Activated naive CD4-positive, alpha-beta T cell treated with anti-CD3 and anti-CD28 coated beads for 36 hours (primary cell): ENCODE measurements at regions not wholly inside any gene's neighbourhood (a gene's known extent, or its start where the extent isn't known, plus 50 kb on each side); places are given as distances from the start of the nearest gene placed in this dataset.

ENCODE experiments used
- CTCF ChIA-PET: fragments of 350-600 bp; sonication (Branson Sonifier 250); formaldehyde crosslinking; loops from one replicate; lab custom pipeline; 2021; ENCODE audit warnings: antibody characterized with exemption; lab: Charles Lee
- DNase-seq: peaks from one replicate; pipeline ENCODE4 v3.0.0-alpha.2; 2020
- H3K27ac Mint-ChIP-seq: one replicate; pipeline ENCODE4 v1.8.0; 2021; ENCODE audit warnings: mild to moderate bottlenecking, mixed read lengths
- H3K27me3 Mint-ChIP-seq: one replicate; pipeline ENCODE4 v1.8.0; 2021; ENCODE audit warnings: low read depth, mixed read lengths
- H3K36me3 Mint-ChIP-seq: one replicate; pipeline ENCODE4 v1.8.0; 2021; ENCODE audit warnings: low read depth, mixed read lengths
- H3K4me1 Mint-ChIP-seq: one replicate; pipeline ENCODE4 v1.8.0; 2021; ENCODE audit warnings: low read depth, mixed read lengths
- H3K4me3 Mint-ChIP-seq: one replicate; pipeline ENCODE4 v1.8.0; 2021; ENCODE audit warnings: mild to moderate bottlenecking, moderate library complexity, mixed read lengths
- H3K9me3 Mint-ChIP-seq: one replicate; pipeline ENCODE4 v1.8.0; 2021; ENCODE audit warnings: mixed read lengths
- intact Hi-C: fragments of 100-400 bp; cut with micrococcal nuclease; formaldehyde crosslinking; loops from one replicate; pipeline ENCODE4 v1.15.1; 2023

DNA sequence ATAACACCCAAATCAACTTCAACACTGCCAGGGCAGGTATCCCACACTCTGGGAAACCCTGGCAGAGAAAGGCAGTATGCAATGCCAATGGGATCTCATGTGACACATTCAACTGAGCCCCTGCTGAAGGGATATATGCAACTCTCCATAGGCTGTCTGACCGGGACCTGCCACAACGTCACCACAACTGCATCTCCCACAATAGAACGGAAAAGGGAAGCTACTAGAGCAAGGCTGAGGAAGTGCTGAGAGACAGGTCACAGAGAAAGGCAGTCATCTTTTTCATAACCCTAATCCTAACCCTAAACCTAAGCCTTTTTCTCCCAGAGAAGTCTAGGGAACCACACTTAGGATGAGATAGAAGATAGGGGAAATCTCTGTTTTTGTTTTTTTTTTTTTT, 345.9 kb upstream of the CD180 start:
- Mint-ChIP-seq H3K9me3 (no peaks in the 10 kb centered on the region), H3K4me3 (no peak overlapping the region), H3K36me3 (no peaks in the 10 kb centered on the region), H3K27ac (no peak overlapping the region), H3K4me1 (peaks cover 3% of the 10 kb centered on the region), H3K27me3 (no peaks in the 10 kb centered on the region)
- CTCF ChIA-PET, result interaction anchor here (0.6 kb wide), 1 partner anchor 297 kb away, joined by 3 read pairs; no protein-coding TSS in a partner anchor
- intact Hi-C loops, result no loop called here
- no peak for DNase-seq

DNA sequence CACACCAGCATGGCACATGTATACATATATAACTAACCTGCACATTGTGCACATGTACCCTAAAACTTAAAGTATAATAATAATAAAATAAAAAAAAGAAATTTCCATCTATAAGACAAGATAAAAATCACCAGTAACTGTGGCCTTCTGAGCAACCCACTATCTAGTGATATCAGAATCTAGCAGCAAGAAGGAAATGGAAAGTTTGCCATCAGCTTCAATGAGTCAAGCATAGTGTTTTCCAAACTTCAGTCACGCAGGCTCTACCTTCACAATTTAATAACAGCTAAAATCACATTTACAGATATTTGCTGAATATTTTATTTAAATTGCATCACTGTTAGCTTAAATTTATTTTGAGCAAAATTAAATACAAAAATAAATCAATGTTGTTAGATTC, 345.3 kb upstream of the CD180 start:
- no peaks in the 10 kb centered on the region for H3K27me3 Mint-ChIP-seq
- no peak overlapping the region for H3K4me3 Mint-ChIP-seq
- intact Hi-C loops, result no loop called here
- DNase-seq, result no peak
- H3K9me3 Mint-ChIP-seq, result no peaks in the 10 kb centered on the region
- H3K36me3 Mint-ChIP-seq, result no peaks in the 10 kb centered on the region
- CTCF ChIA-PET, result interaction anchor here (0.6 kb wide), 1 partner anchor 297 kb away, joined by 3 read pairs; no protein-coding TSS in a partner anchor
- H3K27ac Mint-ChIP-seq, result no peak overlapping the region
- peaks cover 2% of the 10 kb centered on the region for H3K4me1 Mint-ChIP-seq

DNA sequence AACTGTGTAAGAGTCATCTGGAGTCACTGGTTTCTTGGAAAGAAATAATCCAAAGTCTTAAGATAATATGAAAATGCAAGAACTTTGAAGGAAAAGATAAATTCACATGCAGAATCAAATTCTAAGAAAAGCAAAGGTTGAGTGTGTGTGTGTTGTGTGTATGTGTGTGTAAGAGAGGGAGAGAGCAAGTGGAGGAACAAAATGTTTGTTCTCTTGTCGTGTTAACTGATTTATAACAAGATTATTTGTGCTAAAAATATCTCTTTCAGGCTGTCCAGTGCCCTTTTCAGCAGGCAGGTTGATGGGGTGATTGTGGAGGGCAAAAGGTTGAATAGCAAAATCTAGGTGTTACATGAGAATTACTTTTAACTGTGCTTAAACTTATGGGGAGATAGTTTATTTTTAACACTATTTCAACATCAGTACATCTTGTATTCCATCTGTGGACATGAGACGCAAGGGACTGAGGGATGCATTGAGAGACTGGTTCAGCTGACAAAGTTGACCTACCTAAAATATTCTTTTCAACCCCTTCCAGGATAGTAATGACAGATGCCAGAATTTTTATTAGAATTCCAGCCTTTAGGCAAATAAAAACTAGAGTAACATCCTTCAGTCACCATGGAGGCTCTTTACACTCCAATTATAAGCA, 342.4 kb upstream of the CD180 start:
- Mint-ChIP-seq H3K27ac (no peak overlapping the region), H3K4me3 (no peak overlapping the region), H3K4me1 (peaks cover 5% of the 10 kb centered on the region), H3K9me3 (no peaks in the 10 kb centered on the region), H3K27me3 (no peaks in the 10 kb centered on the region), H3K36me3 (no peaks in the 10 kb centered on the region)
- no peak for DNase-seq
- CTCF ChIA-PET, result interaction anchor here (0.6 kb wide), 1 partner anchor 54 kb away, joined by 4 read pairs; no protein-coding TSS in a partner anchor
- intact Hi-C loops, result no loop called here

DNA sequence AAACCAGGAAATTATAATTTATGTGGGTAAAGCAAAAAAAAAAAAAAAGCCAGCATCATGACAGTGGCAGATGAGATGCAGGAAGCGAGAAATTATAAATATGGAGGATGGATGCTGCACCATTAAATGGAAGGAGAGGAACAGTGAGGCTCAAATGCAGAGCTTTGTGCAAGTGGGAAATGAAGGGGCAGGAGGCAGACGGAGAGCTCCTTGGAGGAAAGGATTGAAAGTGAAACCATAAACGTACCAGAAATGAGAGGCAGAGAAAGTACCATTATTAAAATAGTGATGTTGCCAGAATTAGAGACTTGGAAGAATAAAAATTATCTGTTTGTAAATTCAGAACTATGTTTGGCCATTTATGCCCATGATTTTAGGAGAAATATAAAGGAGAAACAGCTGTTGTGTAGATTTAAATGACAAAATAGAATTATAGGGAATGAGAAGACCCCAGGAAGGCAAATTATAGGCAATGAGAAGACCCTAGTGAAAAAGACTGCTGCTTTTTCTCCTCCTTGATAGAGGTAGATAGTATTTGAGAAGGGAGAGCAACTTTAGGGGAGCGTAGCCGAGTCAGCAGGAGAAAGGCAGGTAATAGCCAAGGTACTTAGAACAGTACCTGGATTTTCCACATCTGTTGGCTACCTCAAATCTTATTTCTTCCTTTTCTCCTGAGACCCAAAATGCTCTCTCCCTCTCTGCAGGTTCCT, 341.0 kb upstream of the CD180 start:
- intact Hi-C loops, result loop anchor here (2.0 kb wide), 1 partner anchor 21 kb away; no protein-coding TSS in a partner anchor

DNA sequence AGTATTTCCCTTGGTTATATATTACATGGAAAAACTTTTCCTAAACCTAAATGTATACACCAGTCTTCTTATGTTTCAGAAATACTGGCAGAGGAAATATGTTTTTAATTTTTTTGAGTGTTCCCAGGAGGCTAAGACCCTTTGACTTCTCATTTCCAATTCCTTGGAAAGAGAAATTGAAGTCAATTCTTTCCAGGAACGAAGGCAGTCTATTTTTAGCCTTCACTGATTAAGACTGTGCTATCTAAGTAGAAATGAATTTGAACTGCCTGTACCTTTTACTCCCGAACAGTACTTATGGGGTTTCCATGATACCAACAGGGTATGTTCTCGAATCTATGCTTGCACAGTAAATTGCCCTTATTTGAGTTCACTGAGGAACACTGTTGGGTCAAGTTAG, 340.3 kb upstream of the CD180 start:
- CTCF ChIA-PET, result no interaction called here

More for the DNA sequence above, 341.0 kb upstream of the CD180 start:
- Mint-ChIP-seq H3K4me1 (peaks cover 5% of the 10 kb centered on the region), H3K27ac (no peak overlapping the region), H3K4me3 (no peak overlapping the region), H3K9me3 (no peaks in the 10 kb centered on the region), H3K27me3 (no peaks in the 10 kb centered on the region), H3K36me3 (no peaks in the 10 kb centered on the region)
- CTCF ChIA-PET, result no interaction called here
- DNase-seq, result no peak

DNA sequence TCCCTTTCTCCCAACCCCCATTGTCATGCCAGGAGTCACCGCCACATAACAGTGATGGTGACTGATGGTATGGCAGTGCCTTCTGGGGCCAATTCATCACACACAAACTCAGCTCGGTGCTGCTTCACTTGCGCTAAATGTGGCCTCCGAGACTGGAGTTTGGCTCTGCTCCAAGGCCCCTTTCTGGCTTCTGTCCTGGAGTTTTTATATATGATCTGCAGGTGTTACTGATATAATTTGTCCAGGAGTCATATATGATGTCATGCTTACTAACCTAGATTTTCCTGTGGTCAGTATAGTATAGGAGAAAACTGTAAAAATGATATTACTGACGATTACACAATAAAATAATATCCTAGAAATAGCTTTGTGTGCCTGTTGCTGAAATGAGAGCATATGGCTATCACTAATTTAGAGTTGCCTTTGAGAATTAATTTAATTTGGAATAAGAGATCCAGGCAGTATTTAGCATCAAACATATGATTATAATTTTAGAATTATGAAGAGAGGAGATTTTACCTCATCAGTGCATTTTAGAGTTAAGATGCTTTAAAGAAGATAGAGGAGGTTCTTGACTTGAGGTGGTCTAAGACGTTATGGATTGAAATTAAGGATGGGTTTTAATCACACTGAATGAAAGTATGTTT, 334.1 kb upstream of the CD180 start:
- DNase-seq, result no peak
- Mint-ChIP-seq H3K4me3 (no peak overlapping the region), H3K27me3 (no peaks in the 10 kb centered on the region), H3K9me3 (peaks cover 6% of the 10 kb centered on the region), H3K36me3 (no peaks in the 10 kb centered on the region), H3K4me1 (no peaks in the 10 kb centered on the region), H3K27ac (no peak overlapping the region)
- intact Hi-C loops, result no loop called here
- CTCF ChIA-PET, result no interaction called here

More for the DNA sequence above, 340.3 kb upstream of the CD180 start:
- H3K36me3 Mint-ChIP-seq, result no peaks in the 10 kb centered on the region
- intact Hi-C loops, result loop anchor here (2.0 kb wide), 1 partner anchor 20 kb away; no protein-coding TSS in a partner anchor
- H3K27ac Mint-ChIP-seq, result no peak overlapping the region
- no peaks in the 10 kb centered on the region for H3K9me3 Mint-ChIP-seq
- H3K4me3 Mint-ChIP-seq, result no peak overlapping the region
- no peak for DNase-seq
- peaks cover 3% of the 10 kb centered on the region for H3K4me1 Mint-ChIP-seq
- no peaks in the 10 kb centered on the region for H3K27me3 Mint-ChIP-seq

DNA sequence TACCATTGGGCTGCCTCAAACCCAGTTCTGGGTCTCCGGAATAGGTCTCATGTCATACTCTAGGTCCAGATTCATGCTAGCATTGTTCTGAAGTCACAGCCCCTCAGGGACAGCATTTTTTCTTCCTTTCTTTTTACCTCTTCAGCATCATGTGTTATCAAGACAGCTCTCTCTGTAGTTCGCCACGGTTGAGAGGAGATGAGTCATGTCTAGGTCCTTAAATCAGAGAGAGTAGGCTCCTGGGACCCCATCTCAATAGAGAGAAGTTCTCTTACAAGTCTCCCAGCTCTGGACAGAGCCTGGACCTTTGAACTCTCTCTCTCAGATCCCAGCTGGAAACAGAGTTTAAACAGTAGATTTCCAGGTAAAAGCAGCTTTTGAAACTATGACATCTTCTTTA, 332.4 kb upstream of the CD180 start:
- Mint-ChIP-seq H3K4me3 (no peak overlapping the region), H3K27me3 (no peaks in the 10 kb centered on the region), H3K36me3 (no peaks in the 10 kb centered on the region), H3K9me3 (peaks cover 6% of the 10 kb centered on the region), H3K4me1 (no peaks in the 10 kb centered on the region), H3K27ac (no peak overlapping the region)
- DNase-seq, result no peak
- intact Hi-C loops, result no loop called here
- CTCF ChIA-PET, result no interaction called here

DNA sequence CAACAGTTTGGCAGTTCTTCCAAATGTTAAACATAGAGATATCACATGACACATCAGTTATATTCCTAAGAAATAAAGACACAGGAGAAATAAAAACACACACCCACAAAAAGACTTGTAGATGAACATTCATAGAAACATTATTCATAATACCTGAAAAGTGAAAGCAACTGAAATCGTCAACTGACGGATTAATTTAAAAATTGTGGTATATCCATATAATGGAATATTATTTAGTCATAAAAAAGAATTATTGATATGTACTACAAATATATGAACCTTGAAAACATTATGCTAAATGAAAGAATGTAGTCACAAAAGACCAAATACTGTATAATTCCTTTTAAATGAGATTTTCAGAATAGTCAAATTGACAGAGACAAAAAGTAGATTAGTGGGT, 330.2 kb upstream of the CD180 start:
- H3K27me3 Mint-ChIP-seq, result no peaks in the 10 kb centered on the region
- DNase-seq, result no peak
- no peaks in the 10 kb centered on the region for H3K36me3 Mint-ChIP-seq
- no peak overlapping the region for H3K27ac Mint-ChIP-seq
- intact Hi-C loops, result no loop called here
- no peaks in the 10 kb centered on the region for H3K4me1 Mint-ChIP-seq
- no peak overlapping the region for H3K4me3 Mint-ChIP-seq
- CTCF ChIA-PET, result no interaction called here
- H3K9me3 Mint-ChIP-seq, result peaks cover 6% of the 10 kb centered on the region

DNA sequence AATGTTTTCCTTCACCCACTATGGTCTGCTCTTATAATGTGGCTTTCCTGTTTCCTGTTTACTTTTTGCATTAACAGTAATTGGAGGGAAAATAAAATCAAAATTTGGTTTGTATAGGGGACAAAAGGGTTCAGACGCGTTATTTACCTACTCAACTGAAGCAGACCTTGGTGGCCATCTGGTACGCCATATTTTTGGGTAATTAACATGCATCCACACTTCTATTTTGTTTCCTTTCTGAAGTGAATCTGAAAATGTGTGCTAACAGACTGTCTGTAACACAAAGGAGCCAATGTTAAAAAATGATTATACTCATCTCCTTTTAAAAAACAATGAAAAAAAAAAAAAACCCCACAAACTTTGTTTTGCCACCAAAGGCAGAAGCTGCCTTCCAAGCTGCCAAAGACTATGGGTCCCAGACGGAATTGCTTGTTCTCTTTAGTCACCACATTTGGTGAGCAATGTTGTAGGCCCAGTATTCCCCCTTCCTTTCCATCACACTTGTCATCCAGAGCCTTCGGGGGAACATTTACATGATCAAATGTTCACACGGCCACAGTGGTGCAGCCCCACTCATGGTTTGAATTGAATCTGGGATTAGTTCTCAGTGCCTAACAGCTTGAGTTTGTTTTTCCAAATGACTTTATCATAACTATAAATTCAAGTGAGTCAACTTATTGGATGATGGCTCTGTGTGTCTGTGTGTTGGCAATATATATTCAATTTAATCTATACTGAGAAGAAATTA, 323.7 kb upstream of the CD180 start:
- intact Hi-C loops, result no loop called here
- H3K36me3 Mint-ChIP-seq, result no peaks in the 10 kb centered on the region
- peaks cover 23% of the 10 kb centered on the region for H3K4me1 Mint-ChIP-seq
- no peak for DNase-seq
- H3K4me3 Mint-ChIP-seq, result no peak overlapping the region
- CTCF ChIA-PET, result no interaction called here
- no peaks in the 10 kb centered on the region for H3K27me3 Mint-ChIP-seq
- no peak overlapping the region for H3K27ac Mint-ChIP-seq
- H3K9me3 Mint-ChIP-seq, result peaks cover 2% of the 10 kb centered on the region

DNA sequence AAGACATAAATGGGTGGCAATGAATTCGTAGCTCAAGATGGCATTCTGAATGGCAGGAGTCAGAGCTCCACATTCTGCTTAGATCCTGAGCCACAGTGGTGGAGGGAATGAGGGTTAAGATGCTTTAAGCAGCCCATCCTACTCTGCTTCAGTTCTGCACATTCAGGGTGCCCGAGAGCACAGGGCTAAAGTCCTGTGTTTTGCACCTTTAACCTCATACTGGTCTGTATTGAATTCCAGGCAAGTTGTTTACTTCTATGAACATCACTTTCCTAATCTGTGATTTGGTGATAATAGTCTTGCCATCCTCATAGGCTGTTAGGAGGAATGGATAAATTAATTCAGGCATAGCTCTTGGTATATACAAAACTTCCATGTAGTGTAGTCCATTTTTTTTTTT, 321.6 kb upstream of the CD180 start:
- Mint-ChIP-seq H3K27ac (no peak overlapping the region), H3K36me3 (no peaks in the 10 kb centered on the region), H3K9me3 (peaks cover 2% of the 10 kb centered on the region), H3K4me3 (no peak overlapping the region), H3K4me1 (peaks cover 44% of the 10 kb centered on the region), H3K27me3 (no peaks in the 10 kb centered on the region)
- DNase-seq, result no peak
- intact Hi-C loops, result loop anchor here (10.0 kb wide), 2 partner anchors 273 to 947 kb away; no protein-coding TSS in a partner anchor
- CTCF ChIA-PET, result no interaction called here

DNA sequence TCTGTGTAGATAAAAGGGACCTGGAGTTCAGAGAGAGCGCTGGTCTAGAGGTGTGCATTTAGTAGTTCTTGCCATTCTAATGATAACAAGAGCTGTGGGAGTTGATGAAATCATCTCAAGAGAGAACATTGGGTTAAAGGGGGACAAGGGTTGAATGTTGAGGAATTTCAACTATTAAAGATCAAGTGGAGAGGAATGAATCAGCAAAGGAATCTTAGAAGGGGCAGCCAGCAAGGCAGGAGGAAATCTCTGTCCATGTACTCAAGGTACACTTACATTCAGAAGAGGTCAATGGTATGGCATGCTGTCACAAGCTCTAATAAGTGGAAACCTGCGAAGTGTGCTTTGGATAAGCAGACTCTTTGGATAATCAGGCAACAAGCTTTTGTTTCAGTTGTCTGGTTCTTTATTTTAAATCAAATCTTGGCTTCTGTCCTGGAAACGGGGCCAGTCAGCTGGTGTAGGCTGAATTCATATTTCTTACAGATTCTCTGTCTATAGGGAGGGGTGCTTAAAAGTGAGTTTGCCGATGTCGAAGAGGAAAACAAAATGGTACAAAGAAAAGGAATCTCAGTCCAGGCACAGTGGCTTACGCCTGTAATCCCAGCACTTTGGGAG, 320.5 kb upstream of the CD180 start:
- CTCF ChIA-PET, result no interaction called here
- H3K4me1 Mint-ChIP-seq, result peaks cover 47% of the 10 kb centered on the region
- peaks cover 2% of the 10 kb centered on the region for H3K9me3 Mint-ChIP-seq
- intact Hi-C loops, result loop anchor here (2.0 to 10.0 kb wide), 3 partner anchors 20 to 948 kb away; no protein-coding TSS in a partner anchor
- no peaks in the 10 kb centered on the region for H3K36me3 Mint-ChIP-seq
- H3K27me3 Mint-ChIP-seq, result no peaks in the 10 kb centered on the region
- no peak overlapping the region for H3K27ac Mint-ChIP-seq
- DNase-seq, result no peak
- no peak overlapping the region for H3K4me3 Mint-ChIP-seq

DNA sequence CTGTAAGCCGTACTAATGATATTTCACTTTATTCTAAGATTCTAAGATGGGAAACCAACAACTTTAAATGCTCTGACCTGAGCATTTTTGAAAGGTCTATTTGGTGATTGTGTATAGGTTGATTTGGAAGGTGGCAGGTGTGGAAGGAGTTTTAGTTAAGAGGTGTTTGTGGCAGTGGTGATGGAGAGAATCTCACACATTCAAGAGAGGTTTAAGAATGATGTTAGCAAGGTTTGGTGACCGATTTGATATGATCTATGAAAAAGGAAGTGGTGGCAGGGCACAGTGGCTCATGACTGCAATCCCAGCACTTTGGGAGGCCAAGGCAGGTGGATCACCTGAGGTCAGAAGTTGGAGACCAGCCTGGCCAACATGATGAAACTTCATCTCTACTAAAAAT, 319.2 kb upstream of the CD180 start:
- Mint-ChIP-seq H3K27me3 (no peaks in the 10 kb centered on the region), H3K36me3 (no peaks in the 10 kb centered on the region), H3K27ac (no peak overlapping the region), H3K9me3 (peaks cover 2% of the 10 kb centered on the region), H3K4me1 (peaks cover 48% of the 10 kb centered on the region), H3K4me3 (no peak overlapping the region)
- no peak for DNase-seq
- CTCF ChIA-PET, result no interaction called here
- intact Hi-C loops, result loop anchor here (1.0 to 10.0 kb wide), 5 partner anchors 21 to 949 kb away; no protein-coding TSS in a partner anchor
